Smooth muscle cell (in vitro differentiated cells): ENCODE measurements at regions not wholly inside any gene's neighbourhood (a gene's known extent, or its start where the extent isn't known, plus 50 kb on each side); places are given as distances from the start of the nearest gene placed in this dataset.

ENCODE experiments used
- DNase-seq: peaks from one replicate; lab custom pipeline; 2025; ENCODE audit not compliant: unreplicated experiment; lab: John Stamatoyannopoulos, UW
- H2AFZ ChIP-seq: fragments of 200-600 bp; sonication (generic); 2 replicates; pipeline ENCODE4 v1.6.0; 2016; ENCODE audit warnings: antibody characterized with exemption, low read depth, mild to moderate bottlenecking
- H3F3A ChIP-seq: fragments of 200-600 bp; sonication (generic); 2 replicates; pipeline ENCODE4 v1.6.0; 2017; ENCODE audit warnings: antibody characterized with exemption, low read depth
- H3K27ac ChIP-seq: fragments of 200-600 bp; sonication (generic); 2 replicates; pipeline ENCODE4 v1.5.1; 2016; ENCODE audit warnings: low read depth, mild to moderate bottlenecking
- H3K27me3 ChIP-seq: fragments of 200-600 bp; sonication (generic); 2 replicates; pipeline ENCODE4 v1.6.1; 2016; ENCODE audit warnings: low read depth, mild to moderate bottlenecking
- H3K36me3 ChIP-seq: fragments of 200-600 bp; sonication (generic); 2 replicates; pipeline ENCODE4 v1.5.1; 2016; ENCODE audit warnings: low read depth
- H3K4me1 ChIP-seq: fragments of 200-600 bp; sonication (generic); 2 replicates; pipeline ENCODE4 v1.5.1; 2016; ENCODE audit warnings: low read depth
- H3K4me2 ChIP-seq: fragments of 200-600 bp; sonication (generic); 2 replicates; pipeline ENCODE4 v1.6.0; 2016; ENCODE audit warnings: mild to moderate bottlenecking
- H3K4me3 ChIP-seq: fragments of 200-600 bp; sonication (generic); 2 replicates; pipeline ENCODE4 v1.5.1; 2016; ENCODE audit warnings: mild to moderate bottlenecking
- H3K79me2 ChIP-seq: fragments of 200-600 bp; sonication (generic); 2 replicates; pipeline ENCODE4 v1.6.0; 2016; ENCODE audit warnings: low read depth, mild to moderate bottlenecking
- H3K9ac ChIP-seq: fragments of 200-600 bp; sonication (generic); 2 replicates; pipeline ENCODE4 v1.6.0; 2016; ENCODE audit warnings: low read depth
- H3K9me3 ChIP-seq: fragments of 200-600 bp; sonication (generic); replicated peaks from 2 replicates; pipeline ENCODE4 v1.5.1; 2016; ENCODE audit warnings: low read depth
- H4K20me1 ChIP-seq: fragments of 200-600 bp; sonication (generic); 2 replicates; pipeline ENCODE4 v1.6.0; 2016; ENCODE audit warnings: low read depth
- WGBS: methylation state at CpG from one replicate; pipeline ENCODE4 v1.1.7; 2016; ENCODE audit warnings: low lambda C conversion rate; 5-methylcytosine and 5-hydroxymethylcytosine counted together
- TF ChIP-seq, protein P1 (sequence below): fragments of 200-600 bp; sonication (generic); IDR thresholded peaks from 2 replicates; pipeline ENCODE4 v1.5.1; 2017; ENCODE audit warnings: borderline replicate concordance, mild to moderate bottlenecking, antibody characterized with exemption; ENCODE audit not compliant: insufficient read depth, poor library complexity, severe bottlenecking

GRCh38 chr15:66940368-66940767 is 125.0 kb upstream of the SMAD3 start:
- no peaks in the 10 kb centered on the region for H3F3A ChIP-seq
- H3K4me3 ChIP-seq = no peak overlapping the region
- DNase-seq = no peak
- TF ChIP-seq, protein P1, sequence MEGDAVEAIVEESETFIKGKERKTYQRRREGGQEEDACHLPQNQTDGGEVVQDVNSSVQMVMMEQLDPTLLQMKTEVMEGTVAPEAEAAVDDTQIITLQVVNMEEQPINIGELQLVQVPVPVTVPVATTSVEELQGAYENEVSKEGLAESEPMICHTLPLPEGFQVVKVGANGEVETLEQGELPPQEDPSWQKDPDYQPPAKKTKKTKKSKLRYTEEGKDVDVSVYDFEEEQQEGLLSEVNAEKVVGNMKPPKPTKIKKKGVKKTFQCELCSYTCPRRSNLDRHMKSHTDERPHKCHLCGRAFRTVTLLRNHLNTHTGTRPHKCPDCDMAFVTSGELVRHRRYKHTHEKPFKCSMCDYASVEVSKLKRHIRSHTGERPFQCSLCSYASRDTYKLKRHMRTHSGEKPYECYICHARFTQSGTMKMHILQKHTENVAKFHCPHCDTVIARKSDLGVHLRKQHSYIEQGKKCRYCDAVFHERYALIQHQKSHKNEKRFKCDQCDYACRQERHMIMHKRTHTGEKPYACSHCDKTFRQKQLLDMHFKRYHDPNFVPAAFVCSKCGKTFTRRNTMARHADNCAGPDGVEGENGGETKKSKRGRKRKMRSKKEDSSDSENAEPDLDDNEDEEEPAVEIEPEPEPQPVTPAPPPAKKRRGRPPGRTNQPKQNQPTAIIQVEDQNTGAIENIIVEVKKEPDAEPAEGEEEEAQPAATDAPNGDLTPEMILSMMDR = no peak
- H3K27ac ChIP-seq = no peak overlapping the region
- no peaks in the 10 kb centered on the region for H3K9me3 ChIP-seq
- no peaks in the 10 kb centered on the region for H3K27me3 ChIP-seq
- no peaks in the 10 kb centered on the region for H3K4me1 ChIP-seq
- no peaks in the 10 kb centered on the region for H3K79me2 ChIP-seq
- 88% methylated on average over 2 of the region's 2 CpGs for WGBS
- no peaks in the 10 kb centered on the region for H4K20me1 ChIP-seq
- no peak overlapping the region for H3K4me2 ChIP-seq
- no peak overlapping the region for H2AFZ ChIP-seq
- H3K9ac ChIP-seq = no peak overlapping the region
- no peaks in the 10 kb centered on the region for H3K36me3 ChIP-seq

DNA sequence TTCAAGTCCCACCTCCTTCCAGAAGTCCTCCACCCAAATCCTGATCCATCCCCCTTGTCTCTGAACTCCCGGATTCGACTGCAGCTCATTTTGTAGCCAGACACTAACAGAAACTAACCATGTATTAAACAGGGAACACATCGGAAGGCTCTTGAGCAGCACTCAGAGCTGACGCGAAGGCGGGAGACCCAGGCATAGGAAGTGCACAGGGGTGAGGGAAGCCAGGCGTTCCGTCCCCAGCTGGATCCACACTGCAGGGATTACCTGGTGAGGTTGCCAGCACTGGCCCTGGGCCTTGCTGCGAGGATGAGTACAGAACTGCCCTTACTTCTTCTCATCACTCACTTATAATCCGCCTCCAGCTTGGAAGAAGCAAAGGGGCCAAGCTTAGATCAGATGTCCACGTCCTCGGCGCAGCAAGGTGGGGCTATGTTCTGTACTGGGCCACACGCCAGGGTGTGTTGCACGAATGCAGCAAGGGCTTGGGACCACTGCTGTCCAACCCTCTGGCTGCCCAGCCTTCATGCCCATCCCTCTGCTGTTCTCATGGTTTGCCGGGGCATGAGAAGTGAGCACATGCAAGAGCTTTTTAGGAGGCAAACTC is 124.2 kb upstream of the SMAD3 start:
- H3K27me3 ChIP-seq = no peaks in the 10 kb centered on the region
- no peaks in the 10 kb centered on the region for H3K79me2 ChIP-seq
- no peaks in the 10 kb centered on the region for H3K9me3 ChIP-seq
- H3F3A ChIP-seq = no peaks in the 10 kb centered on the region
- no peaks in the 10 kb centered on the region for H3K36me3 ChIP-seq
- H4K20me1 ChIP-seq = no peaks in the 10 kb centered on the region
- TF ChIP-seq, protein P1 = no peak
- no peak overlapping the region for H2AFZ ChIP-seq
- H3K27ac ChIP-seq = no peak overlapping the region
- H3K4me3 ChIP-seq = no peak overlapping the region
- H3K4me2 ChIP-seq = no peak overlapping the region
- no peak for DNase-seq
- no peaks in the 10 kb centered on the region for H3K4me1 ChIP-seq
- WGBS = 88% methylated on average over 16 of the region's 16 CpGs
- H3K9ac ChIP-seq = no peak overlapping the region

DNA sequence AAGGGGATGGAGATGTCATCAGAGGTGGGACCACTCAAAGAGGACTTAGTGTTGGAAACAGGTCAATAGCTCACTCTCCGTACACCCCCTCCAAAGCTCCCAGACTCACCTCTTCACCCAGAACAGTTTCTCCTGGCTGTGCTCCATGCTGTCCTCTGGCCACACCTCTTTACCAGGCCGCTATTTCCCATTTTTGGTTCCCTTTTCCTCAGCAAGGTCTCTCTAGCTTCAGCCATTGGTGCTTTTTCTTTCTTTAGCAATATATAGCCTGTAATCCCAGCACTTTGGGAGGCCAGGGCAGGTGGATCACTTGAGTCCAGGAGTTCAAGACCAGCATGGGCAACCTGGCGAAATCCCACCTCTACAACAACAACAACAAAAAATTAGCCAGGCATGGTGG is 123.6 kb upstream of the SMAD3 start:
- no peaks in the 10 kb centered on the region for H3K36me3 ChIP-seq
- H3K9ac ChIP-seq = no peak overlapping the region
- no peak for DNase-seq
- no peaks in the 10 kb centered on the region for H3K9me3 ChIP-seq
- WGBS = 97% methylated on average over 3 of the region's 3 CpGs
- no peak overlapping the region for H3K4me2 ChIP-seq
- no peaks in the 10 kb centered on the region for H3F3A ChIP-seq
- H2AFZ ChIP-seq = no peak overlapping the region
- no peaks in the 10 kb centered on the region for H3K79me2 ChIP-seq
- H4K20me1 ChIP-seq = no peaks in the 10 kb centered on the region
- H3K27me3 ChIP-seq = no peaks in the 10 kb centered on the region
- TF ChIP-seq, protein P1 = no peak
- no peak overlapping the region for H3K27ac ChIP-seq
- H3K4me1 ChIP-seq = no peaks in the 10 kb centered on the region
- no peak overlapping the region for H3K4me3 ChIP-seq

GRCh38 chr15:66942649-66943390 is 122.6 kb upstream of the SMAD3 start:
- no peak for DNase-seq
- no peaks in the 10 kb centered on the region for H3K9me3 ChIP-seq
- no peaks in the 10 kb centered on the region for H3K27me3 ChIP-seq
- H3K79me2 ChIP-seq = no peaks in the 10 kb centered on the region
- no peak overlapping the region for H2AFZ ChIP-seq
- no peak overlapping the region for H3K9ac ChIP-seq
- H3F3A ChIP-seq = no peaks in the 10 kb centered on the region
- WGBS = 95% methylated on average over 11 of the region's 11 CpGs
- H3K4me1 ChIP-seq = no peaks in the 10 kb centered on the region
- H3K4me3 ChIP-seq = no peak overlapping the region
- no peak overlapping the region for H3K4me2 ChIP-seq
- no peaks in the 10 kb centered on the region for H3K36me3 ChIP-seq
- no peaks in the 10 kb centered on the region for H4K20me1 ChIP-seq
- TF ChIP-seq, protein P1 = no peak
- no peak overlapping the region for H3K27ac ChIP-seq
